Suprapubic skin (tissue), 4 donors: ENCODE measurements at regions not wholly inside any gene's neighbourhood (a gene's known extent, or its start where the extent isn't known, plus 50 kb on each side); places are given as distances from the start of the nearest gene placed in this dataset.

ENCODE experiments used
- DNase-seq, 2 donors: peaks; one replicate each; pipeline ENCODE4 v3.0.0-alpha.2; 2019; ENCODE audit warnings: low spot score in 2 of 2
- H3K27ac ChIP-seq: fragments of 200-600 bp; sonication (generic); one replicate; pipeline ENCODE4 v1.5.1; 2019
- H3K27me3 ChIP-seq: fragments of 200-600 bp; sonication (generic); one replicate; pipeline ENCODE4 v1.5.1; 2019
- H3K36me3 ChIP-seq: fragments of 200-600 bp; sonication (generic); one replicate; pipeline ENCODE4 v1.5.1; 2019
- H3K4me1 ChIP-seq: fragments of 200-600 bp; sonication (generic); one replicate; pipeline ENCODE4 v1.5.1; 2019
- H3K4me3 ChIP-seq: fragments of 200-600 bp; sonication (generic); one replicate; pipeline ENCODE4 v1.5.1; 2019; ENCODE audit warnings: mild to moderate bottlenecking
- H3K9me3 ChIP-seq: fragments of 200-600 bp; sonication (generic); one replicate; pipeline ENCODE4 v1.5.1; 2019
- EP300 ChIP-seq: sonication (generic); formaldehyde crosslinking; IDR thresholded peaks from one replicate; pipeline ENCODE4 v1.6.1; 2017; ENCODE audit warnings: antibody characterized with exemption
- POLR2A ChIP-seq, 2 donors: fragments of 450-650 bp; IDR thresholded peaks; one replicate each; pipeline ENCODE4 v1.6.1; 2017; ENCODE audit warnings: antibody characterized with exemption in 2 of 2, mild to moderate bottlenecking in 2 of 2, moderate library complexity in 2 of 2
- POLR2AphosphoS5 ChIP-seq, 3 donors: sonication (generic); formaldehyde crosslinking; IDR thresholded peaks; one replicate each; pipeline ENCODE4 v1.6.1; 2017; ENCODE audit warnings: antibody characterized with exemption in 3 of 3
- WGBS: methylation state at CpG from one replicate; pipeline ENCODE4 v1.1.5; 2018; 5-methylcytosine and 5-hydroxymethylcytosine counted together
- TF ChIP-seq, protein P1 (sequence below), 2 donors: fragments of 200-600 bp in 1 of 2; fragments of 450-650 bp in 1 of 2; sonication (generic) in 1 of 2; IDR thresholded peaks; one replicate each; pipeline ENCODE4 v1.5.1; 2016 to 2019; ENCODE audit warnings: antibody characterized with exemption in 2 of 2, mild to moderate bottlenecking in 1 of 2, moderate library complexity in 1 of 2

DNA sequence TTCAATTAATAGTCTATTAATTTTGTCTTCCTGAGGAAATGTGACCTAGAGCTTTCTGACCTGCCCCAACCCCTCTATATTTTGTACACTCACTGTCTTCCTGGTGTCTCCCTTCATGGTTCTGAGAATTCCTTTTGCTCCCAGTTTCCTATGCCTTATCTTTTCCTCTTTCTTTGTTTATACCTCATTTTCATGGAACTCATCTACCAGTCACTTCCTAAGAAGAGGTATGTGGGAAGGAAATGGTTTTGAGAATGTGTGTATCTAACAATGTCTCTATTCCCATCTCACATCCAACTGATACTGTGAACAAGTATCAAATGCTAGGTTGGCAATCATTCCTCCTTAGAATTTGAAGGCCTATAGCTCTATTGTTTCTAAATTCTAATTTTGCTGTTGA, 245.1 kb upstream of the EGLN3 start:
- Histone ChIP-seq H3K9me3 (no peaks in the 10 kb centered on the region), H3K27me3 (no peaks in the 10 kb centered on the region), H3K36me3 (no peaks in the 10 kb centered on the region), H3K27ac (no peak overlapping the region), H3K4me1 (no peaks in the 10 kb centered on the region), H3K4me3 (no peak overlapping the region)
- TF ChIP-seq POLR2A (IDR thresholded peaks at IDR 0.05) (no peak), EP300 (no peak), POLR2AphosphoS5 (IDR thresholded peaks at IDR 0.05) (no peak)
- TF ChIP-seq, protein P1, sequence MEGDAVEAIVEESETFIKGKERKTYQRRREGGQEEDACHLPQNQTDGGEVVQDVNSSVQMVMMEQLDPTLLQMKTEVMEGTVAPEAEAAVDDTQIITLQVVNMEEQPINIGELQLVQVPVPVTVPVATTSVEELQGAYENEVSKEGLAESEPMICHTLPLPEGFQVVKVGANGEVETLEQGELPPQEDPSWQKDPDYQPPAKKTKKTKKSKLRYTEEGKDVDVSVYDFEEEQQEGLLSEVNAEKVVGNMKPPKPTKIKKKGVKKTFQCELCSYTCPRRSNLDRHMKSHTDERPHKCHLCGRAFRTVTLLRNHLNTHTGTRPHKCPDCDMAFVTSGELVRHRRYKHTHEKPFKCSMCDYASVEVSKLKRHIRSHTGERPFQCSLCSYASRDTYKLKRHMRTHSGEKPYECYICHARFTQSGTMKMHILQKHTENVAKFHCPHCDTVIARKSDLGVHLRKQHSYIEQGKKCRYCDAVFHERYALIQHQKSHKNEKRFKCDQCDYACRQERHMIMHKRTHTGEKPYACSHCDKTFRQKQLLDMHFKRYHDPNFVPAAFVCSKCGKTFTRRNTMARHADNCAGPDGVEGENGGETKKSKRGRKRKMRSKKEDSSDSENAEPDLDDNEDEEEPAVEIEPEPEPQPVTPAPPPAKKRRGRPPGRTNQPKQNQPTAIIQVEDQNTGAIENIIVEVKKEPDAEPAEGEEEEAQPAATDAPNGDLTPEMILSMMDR (IDR thresholded peaks at IDR 0.05): no peak
- DNase-seq: no peak

DNA sequence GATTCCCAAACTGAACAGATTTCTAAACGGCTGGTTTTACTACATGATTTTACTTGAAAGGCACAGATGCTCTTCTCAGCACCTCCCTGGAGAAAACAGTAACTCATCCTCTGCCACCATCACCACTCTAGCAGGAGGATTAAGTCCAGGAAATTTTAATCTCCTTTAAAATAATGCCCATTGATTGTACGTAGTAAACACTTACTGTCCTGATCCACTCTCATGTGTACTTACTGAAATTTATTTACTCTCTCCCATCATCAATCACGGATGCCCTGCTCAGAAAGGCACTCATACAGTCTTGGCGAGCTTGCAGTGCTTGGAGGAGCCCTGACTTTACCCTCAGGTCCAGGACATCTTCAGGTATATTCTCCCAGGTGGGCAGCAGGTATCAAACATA, 239.8 kb upstream of the EGLN3 start:
- no peak overlapping the region for H3K4me3 ChIP-seq
- H3K27me3 ChIP-seq: no peaks in the 10 kb centered on the region
- DNase-seq: no peak
- H3K27ac ChIP-seq: no peak overlapping the region
- no peaks in the 10 kb centered on the region for H3K9me3 ChIP-seq
- H3K36me3 ChIP-seq: no peaks in the 10 kb centered on the region
- TF ChIP-seq EP300 (no peak), POLR2A (IDR thresholded peaks at IDR 0.05) (no peak), POLR2AphosphoS5 (IDR thresholded peaks at IDR 0.05) (no peak)
- TF ChIP-seq, protein P1 (IDR thresholded peaks at IDR 0.05): no peak
- no peaks in the 10 kb centered on the region for H3K4me1 ChIP-seq
- 72% methylated on average over 4 of the region's 4 CpGs for WGBS

DNA sequence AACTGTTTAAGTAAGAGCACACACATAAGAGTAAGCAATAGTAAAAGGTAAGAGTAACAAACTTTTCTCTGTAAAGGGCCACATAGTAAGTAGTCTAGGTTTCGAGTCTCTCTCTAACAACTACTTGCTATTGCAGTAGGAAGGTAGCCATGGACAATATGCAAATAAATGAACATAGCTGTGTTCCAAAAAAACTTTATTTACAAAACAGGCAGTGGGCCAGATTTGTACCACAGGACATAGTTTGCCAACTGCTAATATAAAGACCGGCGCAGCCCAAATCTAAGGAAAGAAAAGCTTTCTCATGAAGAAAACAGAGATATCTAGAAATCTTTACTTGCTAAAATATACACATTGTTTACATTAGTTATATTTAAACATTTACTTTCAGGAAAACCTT, 239.0 kb upstream of the EGLN3 start:
- 93% methylated on average over 3 of the region's 3 CpGs for WGBS
- no peaks in the 10 kb centered on the region for H3K27me3 ChIP-seq
- no peak overlapping the region for H3K4me3 ChIP-seq
- no peaks in the 10 kb centered on the region for H3K9me3 ChIP-seq
- H3K4me1 ChIP-seq: no peaks in the 10 kb centered on the region
- H3K36me3 ChIP-seq: no peaks in the 10 kb centered on the region
- no peak for DNase-seq
- H3K27ac ChIP-seq: no peak overlapping the region
- TF ChIP-seq, protein P1 (IDR thresholded peaks at IDR 0.05): no peak
- TF ChIP-seq EP300 (no peak), POLR2A (IDR thresholded peaks at IDR 0.05) (no peak), POLR2AphosphoS5 (IDR thresholded peaks at IDR 0.05) (no peak)

DNA sequence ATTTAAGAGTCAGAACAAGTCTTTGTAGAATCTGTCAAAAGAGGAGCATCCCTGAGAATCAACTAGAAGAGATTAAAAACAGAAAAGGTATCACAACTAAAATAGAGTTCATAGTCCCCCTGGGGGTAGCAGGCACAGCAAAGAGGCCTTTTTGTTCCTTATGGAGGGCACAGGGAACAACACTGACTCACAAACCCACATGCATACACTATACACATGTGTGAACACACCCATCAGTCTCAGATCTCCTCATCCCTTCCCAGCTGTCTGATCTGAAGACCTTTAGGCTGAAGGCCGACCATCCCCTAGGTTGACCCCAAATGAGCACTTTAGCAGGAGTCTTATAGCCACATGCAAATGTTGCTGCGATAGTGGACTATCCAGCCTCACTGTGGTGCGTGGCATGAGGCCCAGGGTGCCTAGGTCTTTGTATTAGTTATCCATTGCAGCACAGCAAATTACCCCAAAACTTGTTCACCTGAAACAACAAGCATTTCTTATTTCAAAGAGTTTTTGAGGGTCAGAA, 236.7 kb upstream of the EGLN3 start:
- Histone ChIP-seq H3K36me3 (no peaks in the 10 kb centered on the region), H3K9me3 (no peaks in the 10 kb centered on the region), H3K4me1 (no peaks in the 10 kb centered on the region), H3K27me3 (no peaks in the 10 kb centered on the region), H3K27ac (no peak overlapping the region), H3K4me3 (no peak overlapping the region)
- 91% methylated on average over 3 of the region's 3 CpGs for WGBS
- no peak for DNase-seq
- TF ChIP-seq POLR2A (IDR thresholded peaks at IDR 0.05): no peak
- TF ChIP-seq POLR2AphosphoS5 (IDR thresholded peaks at IDR 0.05): no peak
- TF ChIP-seq EP300: no peak
- TF ChIP-seq, protein P1 (IDR thresholded peaks at IDR 0.05): no peak

DNA sequence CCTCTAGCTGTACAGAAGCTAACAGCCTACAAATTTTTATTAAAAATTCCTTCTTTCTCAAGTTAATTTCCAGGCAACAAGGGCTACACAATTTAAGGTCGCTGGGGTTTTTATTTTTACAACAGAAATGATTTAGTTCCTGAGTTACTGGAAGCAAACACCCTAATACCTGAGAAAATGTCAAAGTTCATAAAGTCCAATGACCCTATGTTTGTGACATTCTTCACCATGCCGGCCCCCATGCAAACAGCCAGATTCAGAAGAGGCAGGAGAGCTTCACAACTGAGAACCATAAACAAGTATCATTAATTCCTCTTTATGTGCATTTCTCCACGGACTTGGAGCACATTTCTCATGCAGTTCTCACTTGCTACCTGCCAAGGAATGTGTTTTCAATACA, 236.2 kb upstream of the EGLN3 start:
- DNase-seq: no peak
- Histone ChIP-seq H3K36me3 (no peaks in the 10 kb centered on the region), H3K4me3 (no peak overlapping the region), H3K9me3 (no peaks in the 10 kb centered on the region), H3K4me1 (no peaks in the 10 kb centered on the region), H3K27ac (no peak overlapping the region), H3K27me3 (no peaks in the 10 kb centered on the region)
- TF ChIP-seq, protein P1 (IDR thresholded peaks at IDR 0.05): no peak
- TF ChIP-seq POLR2A (IDR thresholded peaks at IDR 0.05): no peak
- no peak for TF ChIP-seq POLR2AphosphoS5 (IDR thresholded peaks at IDR 0.05)
- no peak for TF ChIP-seq EP300
- 74% methylated on average over 3 of the region's 3 CpGs for WGBS
